ENCODE measurements at regions not wholly inside any gene's neighbourhood (a gene's known extent, or its start where the extent isn't known, plus 50 kb on each side); places are given as distances from the start of the nearest gene placed in this dataset.

- no peak for DNase-seq
Observed at GRCh38 chr3:124413989-124414598, 316.2 kb upstream of the UMPS start.

DNA sequence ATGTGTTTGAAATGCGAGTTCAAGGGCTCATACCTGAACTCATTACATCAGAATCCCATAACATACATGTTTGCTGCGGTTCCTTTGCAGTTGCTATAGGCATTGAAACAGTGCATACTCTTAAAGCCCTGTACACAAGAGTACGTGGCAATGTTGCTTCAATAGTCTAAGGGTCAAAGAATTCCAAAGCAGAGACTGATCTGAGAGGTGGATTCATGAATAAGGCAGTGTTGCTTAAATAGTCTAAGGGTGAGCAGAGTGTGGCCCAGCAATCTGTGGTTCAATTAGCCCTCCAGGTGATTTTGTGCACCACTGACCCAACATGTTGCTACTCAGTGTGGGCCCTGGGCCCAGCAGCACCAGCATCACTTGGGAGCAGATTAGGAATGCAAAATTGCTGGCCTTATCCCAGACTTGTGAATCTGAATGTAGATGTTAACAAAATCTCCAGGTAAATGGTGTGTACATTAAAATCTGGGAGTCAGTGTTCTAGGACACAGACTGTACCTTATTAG is 314.7 kb upstream of the UMPS start:
- DNase-seq = no peak

DNA sequence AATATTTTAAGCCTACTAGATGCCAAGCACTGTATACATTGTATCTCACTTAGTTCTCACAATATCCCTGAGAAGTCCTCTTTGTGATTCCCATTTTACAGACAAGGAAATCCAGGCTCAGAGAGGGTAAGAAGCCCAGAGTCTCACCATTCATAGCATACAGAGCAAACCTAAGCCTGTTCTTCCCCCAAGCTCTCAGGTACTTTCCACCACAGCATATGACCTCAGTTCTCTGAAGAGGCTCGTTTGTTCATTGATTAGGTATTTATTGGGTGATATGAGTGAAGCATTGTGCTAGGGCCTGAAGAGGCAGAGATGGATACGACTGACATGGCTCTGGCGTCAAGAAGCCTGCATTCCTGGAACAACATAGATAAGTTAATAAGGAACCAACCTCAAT is 310.9 kb upstream of the UMPS start:
- DNase-seq = no peak

- DNase-seq = no peak
Observed at GRCh38 chr3:124420392-124420791, 309.9 kb upstream of the UMPS start.

DNA sequence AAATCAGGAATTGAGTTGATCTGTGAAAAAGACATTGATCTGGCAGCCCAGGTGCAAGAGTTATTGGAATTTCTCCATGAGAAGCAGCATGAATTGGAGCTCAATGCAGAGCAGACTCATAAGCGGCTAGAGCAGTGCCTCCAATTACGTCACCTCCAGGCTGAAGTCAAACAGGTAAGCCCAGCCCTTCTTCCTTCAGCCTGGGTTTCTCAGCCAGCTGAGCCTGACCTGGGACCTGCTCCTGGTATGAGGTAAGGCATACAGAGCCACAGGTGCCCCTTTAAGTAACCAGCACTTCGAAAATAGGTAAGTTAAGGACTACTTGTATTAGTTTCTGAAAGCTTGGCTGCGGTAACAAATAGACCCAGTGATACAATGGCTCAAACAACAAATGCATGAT is 307.4 kb upstream of the UMPS start:
- DNase-seq = no peak

- DNase-seq = no peak
Observed at GRCh38 chr3:124424396-124424795, 305.9 kb upstream of the UMPS start.

GRCh38 chr3:124425972-124426371 is 304.3 kb upstream of the UMPS start:
- no peak for DNase-seq

GRCh38 chr3:124428372-124429128 is 301.7 kb upstream of the UMPS start:
- DNase-seq = no peak

DNA sequence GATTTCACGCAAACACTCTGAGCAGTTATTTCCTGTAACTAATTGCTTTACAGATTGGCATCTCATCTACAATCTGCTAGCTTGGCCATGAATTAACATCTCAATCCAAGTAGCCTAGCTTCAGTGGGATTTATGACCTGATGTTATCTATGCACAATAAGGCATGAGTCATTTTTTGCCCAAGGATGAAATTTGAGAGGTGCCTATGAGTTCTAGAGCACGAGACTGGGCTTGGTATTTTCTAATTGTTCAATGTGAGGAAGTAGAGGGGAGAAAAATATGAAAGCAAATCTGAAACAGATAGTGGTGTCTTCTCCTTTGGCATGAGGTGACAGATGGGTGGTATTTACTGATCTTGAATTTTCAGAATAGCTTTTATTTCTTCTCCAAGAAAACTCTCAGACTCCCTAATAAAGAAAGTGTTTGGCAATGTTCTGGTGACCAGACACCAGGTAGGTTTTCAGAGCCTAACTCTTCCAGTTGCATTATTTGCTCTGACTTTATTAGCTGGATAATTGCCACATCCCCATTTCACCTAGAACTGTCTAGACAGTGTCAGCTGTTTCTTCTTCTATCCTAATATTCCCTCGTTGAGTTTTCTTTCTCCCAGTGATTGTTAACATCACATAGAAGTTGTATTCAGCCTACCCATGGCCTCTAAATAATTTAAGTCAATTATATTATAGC is 301.0 kb upstream of the UMPS start:
- no peak for DNase-seq

GRCh38 chr3:124431331-124431994 is 298.8 kb upstream of the UMPS start:
- DNase-seq = no peak

DNA sequence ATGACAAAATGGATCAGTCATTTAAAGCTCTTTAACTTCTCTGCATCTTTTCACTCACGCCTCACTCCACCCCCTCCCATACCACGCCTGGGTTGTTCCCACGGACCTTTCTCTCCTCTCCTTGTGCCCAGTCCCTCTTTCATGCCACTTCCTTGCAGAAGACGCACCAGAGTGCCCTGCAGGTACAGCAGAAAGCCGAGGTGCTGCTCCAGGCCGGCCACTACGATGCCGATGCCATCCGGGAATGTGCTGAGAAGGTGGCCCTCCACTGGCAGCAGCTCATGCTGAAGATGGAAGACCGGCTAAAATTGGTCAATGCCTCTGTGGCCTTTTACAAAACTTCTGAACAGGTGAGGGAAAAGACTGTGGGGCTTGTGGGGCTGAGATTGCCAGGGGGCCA is 296.1 kb upstream of the UMPS start:
- no peak for DNase-seq

DNA sequence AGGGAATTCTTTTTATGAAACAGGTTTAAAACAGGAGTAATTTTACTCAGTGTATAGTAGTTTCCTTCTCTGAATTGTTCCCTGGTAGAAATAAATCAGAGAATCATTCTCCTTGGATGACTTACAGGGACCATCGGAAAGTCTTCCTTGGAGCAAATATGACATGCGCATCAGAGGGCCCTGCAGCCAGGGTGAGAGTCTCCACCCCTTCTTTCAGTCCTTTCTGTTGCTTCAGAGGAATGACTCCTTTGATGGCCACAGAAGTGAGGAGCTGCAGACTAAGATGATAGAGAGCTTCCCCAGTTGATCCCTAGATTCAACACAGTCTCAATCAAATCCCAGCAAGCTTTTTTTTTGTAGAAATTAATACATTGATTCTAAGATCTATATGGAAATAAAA is 294.8 kb upstream of the UMPS start:
- no peak for DNase-seq

- DNase-seq = no peak
Observed at GRCh38 chr3:124438813-124439212, 291.4 kb upstream of the UMPS start.

DNA sequence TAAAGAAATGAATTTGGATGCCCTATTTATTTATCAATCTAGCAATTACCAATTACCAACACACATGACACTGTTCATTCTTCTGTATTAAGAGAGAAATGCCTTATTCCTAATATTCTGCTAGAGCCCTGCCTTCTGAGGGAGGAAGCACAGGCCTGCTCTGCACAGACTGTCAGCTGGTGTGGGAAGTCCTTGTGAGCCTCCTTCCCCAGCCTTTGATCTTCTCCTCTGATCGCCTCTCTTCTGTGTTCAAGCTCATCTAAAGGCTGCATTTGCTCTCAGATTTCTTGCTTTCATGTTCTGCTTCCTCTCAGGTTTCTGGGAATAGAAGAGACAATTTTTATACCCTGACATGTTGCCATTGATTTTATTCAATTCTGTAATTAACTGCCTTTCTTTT is 290.6 kb upstream of the UMPS start:
- DNase-seq = no peak

DNA sequence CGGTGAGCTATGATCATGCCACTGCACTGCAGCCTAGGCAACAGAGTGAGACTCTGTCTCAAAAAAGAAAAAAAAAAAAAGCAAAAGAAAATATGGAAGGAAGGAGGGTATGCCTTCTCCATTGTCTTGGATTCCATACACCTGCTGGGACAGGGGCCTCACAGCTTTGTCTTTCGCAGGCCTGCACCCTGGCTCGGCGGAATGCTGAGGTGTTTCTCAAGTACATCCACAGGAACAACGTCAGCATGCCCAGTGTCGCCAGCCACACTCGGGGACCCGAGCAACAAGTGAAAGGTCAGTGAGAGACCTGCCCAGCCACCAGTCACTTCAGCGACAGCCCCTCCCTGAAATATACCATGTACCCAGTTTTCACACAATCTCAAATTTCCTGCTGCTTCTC is 288.5 kb upstream of the UMPS start:
- no peak for DNase-seq

- DNase-seq = no peak
Observed at GRCh38 chr3:124442463-124442862, 287.8 kb upstream of the UMPS start.

- DNase-seq = no peak
Observed at GRCh38 chr3:124443446-124443845, 286.8 kb upstream of the UMPS start.

DNA sequence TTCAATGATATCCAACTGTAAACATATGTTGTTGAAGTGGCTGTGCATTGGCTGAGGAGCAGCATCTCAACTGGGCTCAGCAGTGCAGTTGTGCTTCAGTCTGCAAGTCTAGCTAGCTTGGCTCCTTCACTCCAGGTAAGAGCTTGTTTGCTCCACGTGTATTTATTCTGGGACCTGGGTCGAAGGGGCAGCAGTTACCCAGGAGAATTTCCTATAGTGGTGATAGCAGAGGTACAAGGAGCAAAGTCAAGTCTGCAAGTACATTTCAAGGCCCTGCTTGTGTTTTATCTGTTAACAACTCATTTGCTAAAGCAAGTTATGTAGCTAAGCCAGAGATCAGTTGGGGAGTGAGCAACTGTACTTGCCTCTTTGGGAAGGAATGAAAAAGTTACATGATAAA is 286.2 kb upstream of the UMPS start:
- DNase-seq = no peak

- no peak for DNase-seq
Observed at GRCh38 chr3:124444896-124445295, 285.4 kb upstream of the UMPS start.

DNA sequence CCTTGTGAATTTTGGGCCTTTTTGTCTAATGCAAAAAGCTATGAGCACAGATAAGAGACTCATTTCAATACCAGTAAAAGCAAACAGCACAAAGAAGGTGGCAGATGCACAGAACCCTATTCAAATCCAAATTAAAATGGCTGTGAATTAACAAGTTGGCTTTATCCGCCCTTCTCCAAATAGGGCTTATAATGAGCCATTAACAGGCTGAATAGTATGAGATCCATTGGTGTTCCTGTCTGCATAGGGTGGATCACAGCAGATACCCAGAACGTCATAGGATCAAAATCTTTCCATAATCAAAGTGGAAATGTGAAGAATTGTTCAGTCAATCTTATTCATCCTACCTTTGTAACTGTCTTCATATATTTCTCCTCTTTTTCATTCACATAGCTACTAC is 282.4 kb upstream of the UMPS start:
- DNase-seq = no peak

- DNase-seq = no peak
Observed at GRCh38 chr3:124448954-124449353, 281.3 kb upstream of the UMPS start.

GRCh38 chr3:124450366-124450765 is 279.9 kb upstream of the UMPS start:
- DNase-seq = no peak

DNA sequence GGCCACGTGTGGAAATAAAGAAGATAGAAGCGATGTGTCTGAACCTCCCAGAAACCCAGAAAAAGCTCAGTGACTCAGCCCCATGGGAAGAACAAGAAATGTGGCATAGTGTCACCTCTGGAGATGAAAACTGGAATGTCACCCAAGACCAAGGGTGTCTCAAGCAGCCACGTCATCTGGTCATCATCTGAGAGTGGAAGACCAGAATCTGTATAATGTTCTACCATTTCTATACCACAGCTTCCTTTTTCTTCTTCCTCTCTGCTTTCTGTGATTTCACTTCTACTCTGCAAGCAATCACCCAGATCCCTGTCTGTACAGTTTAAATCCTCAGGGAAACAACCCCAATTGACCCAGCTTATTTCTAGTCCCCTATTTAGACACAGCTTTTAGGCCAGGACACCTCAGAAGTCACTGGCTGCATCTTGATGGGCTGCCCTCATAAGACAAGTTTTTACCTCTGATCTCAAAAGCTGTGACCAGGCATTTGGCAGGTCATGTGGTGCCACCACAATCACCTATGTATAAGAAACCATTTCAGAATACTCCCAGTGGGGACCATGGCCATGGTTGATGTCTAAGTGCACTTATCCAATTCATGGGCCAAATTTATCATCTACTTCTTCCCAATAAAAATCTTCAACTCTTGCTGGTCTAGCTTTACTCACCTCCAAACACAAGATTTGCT is 278.5 kb upstream of the UMPS start:
- no peak for DNase-seq

Measured in activated CD4-positive, alpha-beta T cell treated with anti-CD3 and anti-CD28 coated beads, Interleukin-2, Interleukin-6, amounts not matched to agents 100 ng/mL and 50 ng/mL, durations not matched to agents 16 hours and 8 hours (primary cell).